HG03521 (cell line): ENCODE measurements at regions not wholly inside any gene's neighbourhood (a gene's known extent, or its start where the extent isn't known, plus 50 kb on each side); places are given as distances from the start of the nearest gene placed in this dataset.

Experiments
- ATAC-seq: cut with Tn5 transposase; IDR thresholded peaks from one replicate; pipeline ENCODE4 v1.9.1; 2021; ENCODE audit warnings: mild to moderate bottlenecking, moderate library complexity; ENCODE audit not compliant: unreplicated experiment

DNA sequence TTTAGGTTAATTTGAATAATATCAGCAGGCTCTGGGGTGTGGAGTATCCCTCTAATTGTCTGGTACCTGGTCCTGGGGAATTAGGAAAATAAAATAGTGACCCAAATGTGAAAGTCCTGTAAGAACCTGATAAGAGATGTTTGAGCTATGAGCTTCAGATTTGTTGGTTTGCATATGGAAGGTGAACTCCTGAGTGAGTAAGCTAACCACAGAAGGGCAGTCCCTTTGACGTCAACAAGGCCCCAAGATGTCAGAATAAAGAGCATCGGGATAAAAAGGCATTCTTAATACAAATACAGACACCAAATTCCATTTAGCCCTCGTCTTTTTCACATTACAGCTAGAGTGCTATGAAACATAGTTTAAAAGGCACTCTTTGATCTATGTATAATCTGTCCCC lies 1366.3 kb upstream of the TMEFF2 start:
- ATAC-seq = no peak

DNA sequence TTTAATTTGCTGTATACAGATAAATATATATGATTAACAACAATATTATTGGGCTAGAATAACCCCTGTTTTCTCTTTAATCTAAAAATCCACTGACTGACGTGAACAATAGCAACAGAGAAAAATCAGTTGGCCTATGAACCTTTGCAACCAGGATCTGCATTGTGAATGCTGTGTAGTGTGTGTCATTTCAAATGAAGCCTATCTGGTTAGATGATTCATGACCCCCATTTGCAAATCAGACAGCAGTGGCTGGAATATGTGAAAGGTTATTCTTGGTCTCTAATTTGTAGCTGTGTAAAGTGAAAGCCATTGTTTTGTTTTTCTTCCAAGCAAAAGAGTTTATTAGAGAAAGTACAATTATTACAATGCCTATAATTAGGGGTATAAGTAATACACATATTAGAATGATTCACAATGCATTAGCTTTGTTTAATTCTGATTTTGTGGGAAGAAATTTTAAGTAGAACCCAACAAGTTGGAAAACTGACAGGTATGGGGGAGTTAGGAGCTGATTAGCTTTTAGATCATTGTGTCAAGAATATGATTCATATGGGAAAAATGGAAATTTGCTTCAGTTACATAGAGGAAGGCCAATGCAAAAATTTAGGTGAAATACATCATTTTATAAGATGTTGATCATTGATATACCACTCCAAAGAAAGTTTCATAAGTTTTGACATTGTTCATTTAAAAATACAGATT lies 1362.2 kb upstream of the TMEFF2 start:
- ATAC-seq = no peak

DNA sequence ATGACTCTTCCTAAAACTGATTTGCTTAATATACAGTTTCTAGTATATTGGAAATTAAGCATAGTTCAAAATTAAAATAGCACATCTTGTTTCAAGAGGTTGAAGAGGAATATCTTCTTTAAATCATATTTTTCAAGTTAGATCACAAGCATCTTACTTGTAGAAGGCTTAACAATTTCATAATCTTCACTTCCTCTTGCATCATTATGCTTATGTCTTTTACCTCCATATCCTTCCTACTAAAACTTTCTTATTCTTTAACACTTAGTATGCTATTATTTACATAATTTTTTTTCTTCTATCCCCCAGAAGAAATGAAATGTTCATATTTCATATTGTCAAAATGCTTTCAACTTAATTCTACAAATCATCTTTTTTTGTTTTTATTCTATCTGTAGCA lies 1354.9 kb upstream of the TMEFF2 start:
- ATAC-seq = no peak

DNA sequence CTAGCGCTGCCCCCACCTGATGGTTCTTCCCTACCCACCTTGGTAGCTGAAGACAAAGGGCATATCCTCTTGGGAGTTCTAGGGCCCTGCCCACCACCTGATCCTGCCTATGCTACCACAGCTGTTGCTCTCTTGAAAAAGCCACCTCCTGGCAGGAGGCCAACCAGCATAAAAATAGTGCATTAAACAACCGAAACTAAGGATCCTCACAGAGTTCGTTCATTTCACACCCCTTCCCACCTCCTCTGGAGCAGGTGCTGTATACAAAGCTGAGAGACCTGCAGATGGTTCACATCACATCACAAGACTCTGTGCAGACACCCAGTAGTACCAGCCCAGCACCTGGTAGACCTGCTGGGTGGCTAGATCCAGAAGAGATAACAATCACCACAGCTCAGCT lies 1348.0 kb upstream of the TMEFF2 start:
- ATAC-seq = no peak

DNA sequence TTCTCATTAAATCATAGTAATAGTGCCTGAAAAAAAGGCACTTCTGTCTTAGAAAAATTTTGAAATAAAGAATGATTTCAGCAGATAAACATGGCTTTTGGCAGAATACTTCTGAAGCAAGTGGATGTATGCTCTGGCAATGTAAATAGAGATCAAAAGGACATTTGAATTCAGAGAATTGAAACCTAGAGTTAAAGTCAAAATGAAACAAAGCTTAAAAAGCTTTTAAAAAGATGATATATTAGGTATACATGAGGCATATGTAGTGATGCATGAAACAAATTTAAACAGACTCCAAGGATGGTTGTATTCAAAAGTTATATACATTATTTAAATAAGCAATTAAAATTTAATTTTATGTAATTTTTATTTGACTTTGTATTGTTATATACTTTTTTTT lies 1344.5 kb upstream of the TMEFF2 start:
- no peak for ATAC-seq

DNA sequence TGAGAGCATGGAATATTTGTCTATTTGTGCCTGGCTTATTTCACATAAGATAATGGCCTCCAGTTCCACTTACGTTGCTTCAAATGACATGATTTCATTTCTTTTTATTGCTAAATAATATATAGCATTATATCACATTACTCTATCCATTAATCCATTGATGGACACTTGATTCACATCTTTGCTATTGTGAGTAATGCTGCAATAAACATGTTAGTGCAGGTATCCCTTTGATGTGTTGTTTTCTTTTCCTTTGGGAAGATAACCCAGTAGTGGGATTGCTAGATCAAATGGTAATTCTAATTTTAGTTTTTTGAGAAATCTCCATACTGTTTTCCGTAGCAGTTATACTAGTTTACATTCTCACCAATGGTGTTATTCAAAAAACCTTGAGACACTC lies 1343.3 kb upstream of the TMEFF2 start:
- no peak for ATAC-seq

DNA sequence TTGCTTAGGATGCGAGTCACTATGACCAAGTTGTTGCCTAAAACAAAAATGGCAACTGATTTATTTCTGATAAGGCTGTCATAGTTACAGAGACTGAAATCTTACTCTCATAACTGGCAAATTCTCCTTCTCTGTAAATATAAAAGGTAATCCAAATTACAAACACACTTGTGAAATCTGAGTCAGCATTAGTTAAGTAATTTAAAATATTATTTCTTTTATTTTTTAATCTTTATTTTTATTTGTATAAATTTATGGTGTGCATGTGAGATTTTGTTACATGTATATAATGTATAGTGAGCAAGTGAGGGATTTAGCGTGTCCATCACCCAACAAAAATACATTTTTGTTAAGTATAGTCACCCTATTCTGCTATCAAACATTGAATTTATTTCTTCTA lies 1342.8 kb upstream of the TMEFF2 start:
- ATAC-seq = no peak

DNA sequence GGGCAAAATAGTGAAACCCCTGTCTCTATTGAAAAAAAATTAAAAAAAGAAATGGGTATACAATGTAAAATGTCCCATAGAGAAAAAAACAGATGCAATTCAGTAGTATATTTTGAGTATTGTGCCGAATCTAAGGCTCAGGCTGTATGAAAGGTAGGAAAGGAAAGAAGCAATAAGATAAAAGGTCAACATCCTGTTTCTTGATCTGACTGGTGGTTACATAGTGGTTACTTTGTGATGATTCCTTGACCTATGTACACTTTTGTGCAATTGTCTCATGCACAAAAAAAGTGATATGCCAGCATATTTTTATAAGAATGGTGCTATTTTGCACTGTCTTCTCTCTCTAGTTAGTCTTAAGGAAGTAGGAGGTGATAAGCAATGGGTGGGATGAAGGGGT lies 1333.7 kb upstream of the TMEFF2 start:
- no peak for ATAC-seq

DNA sequence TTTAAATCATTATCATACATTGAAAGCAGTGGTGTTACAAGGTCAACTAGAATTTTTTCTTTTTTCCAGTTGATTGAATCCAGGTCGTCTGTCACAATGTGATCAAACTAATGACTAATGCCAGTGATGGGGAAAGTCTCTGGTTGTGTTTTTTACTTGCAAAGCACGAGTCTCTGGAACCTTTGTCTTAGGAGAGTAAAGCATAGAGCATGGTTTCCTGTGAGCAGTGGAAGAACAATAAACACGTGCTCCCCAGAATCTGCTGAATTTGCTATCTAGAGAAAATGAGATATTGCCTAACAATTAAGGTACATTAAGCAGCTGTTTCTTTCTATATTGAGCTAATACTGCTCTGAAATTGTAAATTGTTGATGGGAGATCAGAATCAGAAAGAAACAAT lies 1332.4 kb upstream of the TMEFF2 start:
- ATAC-seq = no peak

DNA sequence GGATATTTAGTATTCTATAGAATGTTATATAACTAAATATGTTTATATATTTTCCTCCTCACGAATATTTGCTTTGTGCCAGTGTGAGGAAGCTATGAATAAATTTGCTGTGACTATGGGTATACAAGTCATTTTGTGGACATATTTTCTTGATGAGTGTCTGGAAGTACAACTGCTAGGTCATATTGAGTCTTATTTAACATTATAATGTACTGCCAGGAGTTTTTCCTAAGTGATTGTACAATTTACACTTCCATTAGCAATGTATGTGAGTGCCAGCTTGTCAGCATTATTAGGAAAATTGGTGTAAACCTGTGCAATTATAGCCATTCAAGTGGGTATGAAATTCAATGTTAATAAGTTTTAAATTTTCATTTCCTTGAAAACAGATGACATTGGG lies 1328.9 kb upstream of the TMEFF2 start:
- no peak for ATAC-seq

DNA sequence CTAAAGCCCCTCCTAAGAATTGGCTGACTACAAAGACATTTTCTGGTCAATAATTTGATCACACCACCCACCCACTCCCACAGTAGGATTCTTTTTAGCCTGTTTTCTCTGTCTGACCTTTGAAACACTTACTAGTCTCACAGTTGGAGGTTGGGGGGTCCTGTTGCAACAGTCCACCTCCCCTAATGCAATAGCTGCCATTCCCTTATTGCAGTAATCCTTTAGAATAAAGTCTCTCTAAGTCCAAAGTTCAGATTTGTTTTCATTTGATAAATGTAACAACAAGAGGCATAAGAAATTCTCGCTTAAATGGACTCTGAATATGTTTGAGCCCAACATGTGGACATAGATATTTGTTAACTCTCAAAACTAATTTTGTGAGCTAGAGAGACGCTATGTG lies 1326.8 kb upstream of the TMEFF2 start:
- ATAC-seq = no peak

DNA sequence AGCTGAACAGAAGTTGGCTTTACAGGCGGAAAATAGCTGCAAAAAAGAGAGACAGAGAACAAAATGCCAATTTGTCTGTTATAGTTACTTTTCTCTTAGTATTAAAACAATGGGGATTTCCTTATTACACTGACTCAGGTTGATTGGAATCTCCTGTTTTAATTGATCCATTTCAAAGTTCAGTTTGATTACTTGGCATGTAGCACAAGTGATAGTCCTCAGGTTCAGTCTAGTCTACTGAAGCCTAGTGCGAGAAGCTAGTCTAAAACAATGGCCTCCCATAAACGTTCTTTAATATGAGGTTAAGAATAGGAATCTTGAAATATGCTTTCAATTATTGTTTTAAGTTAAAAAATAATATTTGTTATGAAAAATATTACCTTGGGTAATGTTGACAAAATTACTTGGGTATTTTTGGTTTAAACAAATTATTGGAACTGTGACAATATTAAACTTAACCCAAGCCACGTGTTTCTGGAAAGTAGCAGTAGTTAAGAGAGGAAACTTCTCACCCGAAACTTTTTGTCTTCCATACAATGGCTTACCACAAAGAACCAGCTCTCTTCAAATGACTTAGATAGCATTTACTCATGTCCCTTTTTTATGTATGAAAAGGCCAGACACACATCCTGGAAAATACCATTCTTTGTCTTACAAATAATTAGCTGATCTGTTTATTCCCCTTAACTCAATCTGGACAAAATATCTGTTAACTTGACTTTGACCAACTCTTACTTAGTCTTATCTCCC lies 1326.2 kb upstream of the TMEFF2 start:
- ATAC-seq = no peak

DNA sequence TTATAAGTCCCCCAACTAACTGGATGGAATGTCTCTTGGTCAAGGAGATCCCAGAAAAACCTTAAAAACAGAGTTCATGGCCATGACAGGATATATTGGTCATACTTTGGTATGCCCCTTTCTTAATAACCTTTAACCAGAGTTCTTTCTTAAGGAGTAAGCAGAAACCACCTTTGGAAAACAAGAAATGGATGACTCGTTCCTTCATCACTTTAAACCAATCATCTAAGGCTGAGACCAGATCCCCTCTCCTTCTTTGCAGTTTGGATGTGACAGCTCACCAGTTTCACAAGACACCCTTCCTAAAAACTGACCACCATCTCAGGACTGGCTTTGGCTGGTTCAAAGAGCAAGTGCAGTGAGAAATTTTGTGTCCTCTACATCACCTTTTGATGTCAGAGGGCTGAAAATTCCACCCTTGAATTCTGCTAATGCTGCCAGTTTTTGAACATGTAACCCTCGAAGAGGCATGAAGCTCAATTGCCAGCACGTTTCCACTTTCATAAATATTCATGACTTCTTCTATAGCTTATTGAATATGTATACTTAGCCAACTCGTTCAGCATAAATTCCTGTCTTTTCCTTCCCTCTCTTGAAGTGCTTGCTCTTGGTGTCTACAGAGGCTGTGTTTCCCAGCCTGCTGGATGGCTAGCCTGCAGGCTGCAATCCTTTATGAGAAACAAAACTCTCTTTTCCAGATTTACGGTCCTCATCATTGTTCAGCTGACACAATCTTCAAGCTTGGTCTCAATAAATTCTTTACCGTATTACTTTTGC lies 1323.5 kb upstream of the TMEFF2 start:
- no peak for ATAC-seq

DNA sequence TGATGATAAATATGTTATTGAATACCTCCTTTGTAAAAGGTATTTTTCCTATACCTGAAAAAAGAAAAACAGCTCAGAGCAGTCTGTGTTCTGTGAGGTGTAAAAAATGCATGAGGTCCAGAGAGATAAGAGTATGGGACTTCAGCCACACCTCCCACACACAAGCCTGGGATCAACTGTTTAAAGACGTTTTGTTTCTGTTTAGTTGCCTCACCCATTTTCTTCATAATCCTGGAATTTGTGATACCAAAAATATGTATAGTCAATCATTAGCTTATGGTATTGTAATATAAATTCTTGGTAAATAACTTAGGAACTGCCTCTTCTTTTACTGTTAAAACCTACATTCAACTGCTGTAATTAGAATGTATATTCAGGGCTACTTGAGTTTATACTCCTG lies 1322.9 kb upstream of the TMEFF2 start:
- no peak for ATAC-seq

DNA sequence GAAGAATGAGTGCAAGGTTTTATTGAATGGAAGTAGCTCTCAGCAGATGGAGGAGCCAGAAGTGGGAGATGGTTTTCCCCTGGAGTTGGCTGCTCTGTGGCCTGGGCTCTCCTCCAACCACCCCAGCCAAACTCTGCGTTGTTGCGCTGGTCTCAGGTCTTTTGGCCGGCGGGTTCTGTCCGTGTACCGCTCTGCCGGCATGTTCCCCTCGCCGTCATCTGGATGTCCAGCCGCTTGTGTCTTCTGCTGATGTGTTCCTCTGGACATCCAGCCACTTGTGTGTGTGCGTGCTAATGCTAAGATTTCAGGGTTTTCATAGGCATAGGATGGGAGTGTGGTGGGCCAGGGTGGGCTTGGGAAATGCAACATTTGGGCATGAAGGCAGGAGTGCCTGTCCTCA lies 1311.3 kb upstream of the TMEFF2 start:
- ATAC-seq = no peak

DNA sequence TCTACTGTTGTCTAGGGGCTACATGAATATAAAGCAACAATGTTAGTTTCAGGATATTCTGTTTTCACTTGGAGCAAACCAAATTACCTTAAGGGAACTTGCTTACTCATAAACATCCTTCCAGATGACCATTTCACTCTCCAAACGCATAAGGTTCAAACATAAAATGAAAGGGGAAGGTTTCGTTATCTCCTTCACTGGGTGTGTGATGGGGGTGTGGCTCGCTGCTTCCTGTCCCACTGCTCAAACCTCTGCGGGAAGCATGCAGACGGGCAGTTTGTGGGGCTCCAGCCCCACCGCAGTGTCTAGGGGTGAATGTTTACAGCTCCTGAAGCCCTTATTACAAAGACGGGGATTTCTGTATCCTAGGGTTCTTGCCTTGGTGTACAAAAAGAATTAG lies 1310.9 kb upstream of the TMEFF2 start:
- no peak for ATAC-seq

DNA sequence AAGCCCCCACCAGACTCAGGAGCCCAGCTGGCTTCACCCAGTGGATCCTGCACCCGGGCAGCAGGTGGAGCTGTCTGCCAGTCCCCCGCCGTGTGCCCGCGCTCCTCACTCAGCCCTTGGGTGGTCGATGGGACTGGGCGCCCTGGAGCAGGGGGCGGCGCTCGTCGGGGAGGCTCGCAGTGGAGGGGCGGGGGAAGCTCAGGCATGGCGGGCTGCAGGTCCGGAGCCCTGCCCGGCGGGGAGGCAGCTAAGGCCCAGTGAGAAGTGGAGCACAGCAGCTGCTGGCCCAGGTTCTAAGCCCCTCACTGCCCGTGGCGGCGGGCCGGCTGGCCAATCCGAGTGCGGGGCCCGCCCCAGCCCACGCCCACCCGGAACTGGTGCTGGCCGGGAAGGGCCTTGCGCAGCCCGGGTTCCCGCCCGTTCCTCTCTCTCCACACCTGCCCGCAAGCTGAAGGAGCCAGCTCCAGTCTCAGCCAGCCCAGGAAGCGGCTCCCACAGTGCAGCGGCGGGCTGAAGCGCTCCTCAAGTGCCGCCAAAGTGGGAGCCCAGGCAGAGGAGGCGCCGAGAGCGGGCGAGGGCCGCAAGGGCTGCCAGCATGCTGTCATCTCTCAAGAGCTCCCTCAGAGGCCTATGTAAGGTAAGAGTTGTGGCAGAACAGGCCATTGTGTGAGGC lies 1307.8 kb upstream of the TMEFF2 start:
- ATAC-seq = no peak

DNA sequence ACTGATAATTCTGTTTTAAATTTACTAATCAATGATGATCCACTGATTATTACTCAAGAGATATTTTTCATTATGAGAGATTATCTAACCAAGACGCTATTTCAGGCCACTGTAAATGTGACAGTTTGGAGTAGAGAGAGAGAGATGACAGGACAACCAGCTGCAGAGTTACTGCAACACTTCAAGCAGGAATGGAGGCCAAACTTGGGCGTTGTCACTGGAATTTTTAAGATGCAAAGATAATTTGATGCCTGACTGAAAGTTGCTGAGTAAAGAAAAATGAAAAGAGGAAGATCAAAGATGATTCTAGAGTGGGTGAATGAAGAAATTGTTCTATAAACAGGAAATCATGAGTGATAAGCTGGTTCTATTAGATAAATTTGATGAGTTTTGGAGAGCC lies 1302.1 kb upstream of the TMEFF2 start:
- ATAC-seq = no peak

DNA sequence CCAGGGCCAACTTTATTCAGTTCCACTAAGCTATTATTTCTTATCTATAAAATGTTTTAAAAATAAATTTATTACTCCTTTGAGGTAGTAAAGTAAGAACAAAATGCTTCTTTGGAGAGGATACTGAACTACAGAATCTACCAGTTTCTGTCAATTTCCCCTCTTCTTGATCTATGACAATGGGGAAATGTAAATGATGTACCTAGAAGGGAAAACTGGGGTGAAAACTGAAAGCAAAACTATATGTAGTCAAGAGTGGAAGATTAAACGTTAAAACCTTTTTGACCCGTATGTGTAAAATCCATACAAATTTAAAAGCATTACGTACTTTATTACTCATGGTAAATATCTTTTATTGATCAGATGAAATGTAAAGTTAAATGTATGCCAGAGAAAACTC lies 1287.8 kb upstream of the TMEFF2 start:
- ATAC-seq = peak; percentile 79

DNA sequence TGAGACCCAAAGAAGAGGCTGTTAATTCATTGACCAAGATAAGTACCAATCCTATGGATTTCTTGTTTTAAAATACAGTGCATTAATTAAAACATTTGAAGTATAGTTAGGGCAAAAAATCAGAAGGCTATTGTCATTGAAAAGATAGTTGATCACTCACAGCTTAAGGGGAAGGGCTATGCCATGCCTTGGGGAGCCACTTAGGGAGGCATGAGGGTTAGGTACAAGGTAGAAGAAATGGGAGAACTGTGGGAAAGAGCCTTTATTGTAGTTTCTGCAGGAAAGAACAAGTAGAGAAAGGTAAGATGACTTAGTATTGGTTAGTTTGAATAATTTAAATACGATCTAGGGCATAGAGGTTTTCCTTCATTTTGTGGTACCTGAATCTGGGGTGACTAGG lies 1285.5 kb upstream of the TMEFF2 start:
- ATAC-seq = no peak

DNA sequence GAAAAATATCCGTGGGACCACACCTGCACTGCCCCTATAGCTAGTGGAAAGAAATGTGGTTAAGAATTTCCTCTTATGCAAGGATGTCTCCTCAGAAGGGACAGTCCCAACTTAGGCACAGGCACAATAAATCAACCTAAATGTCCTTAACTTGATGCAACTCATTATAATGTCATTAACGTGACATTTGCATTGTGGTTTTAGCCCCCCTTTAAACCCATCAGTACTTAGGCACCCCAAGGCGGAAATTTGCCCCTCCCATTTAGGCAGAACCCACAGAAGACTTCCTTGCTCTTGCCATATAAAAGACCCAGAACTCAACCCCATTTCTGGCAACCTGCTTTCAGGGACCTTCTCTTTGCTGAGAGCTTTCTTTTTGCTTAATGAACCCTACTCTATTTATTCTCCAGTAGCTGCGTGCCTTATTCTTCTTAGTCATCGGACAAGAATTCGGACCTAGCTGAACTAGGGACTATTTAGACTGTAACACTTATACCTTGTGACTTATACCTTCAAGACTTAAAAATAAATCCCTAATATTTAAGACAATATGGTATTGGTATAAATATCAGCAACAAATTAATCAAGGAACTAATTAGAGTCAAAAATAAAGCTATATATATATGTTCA lies 1281.6 kb upstream of the TMEFF2 start:
- ATAC-seq = no peak
